ENCODE measurements at regions not wholly inside any gene's neighbourhood (a gene's known extent, or its start where the extent isn't known, plus 50 kb on each side); places are given as distances from the start of the nearest gene placed in this dataset.
"Not testable (repeated sequence)": the region's sequence is repeated elsewhere in the genome, so short reads cannot be mapped to it uniquely, and the experiment has no call there.

GRCh38 chrX:87098477-87098876, 419.1 kb upstream of the KLHL4 start:
- no peak for DNase-seq (ENCODE audit: low read depth, low spot score)

GRCh38 chrX:87105131-87105530, 412.5 kb upstream of the KLHL4 start:
- DNase-seq (ENCODE audit: low read depth, low spot score): no peak

- no peak for DNase-seq (ENCODE audit: low read depth, low spot score)
These were observed 407.5 kb upstream of the KLHL4 start for GRCh38 chrX:87110142-87110541.

- DNase-seq (ENCODE audit: low read depth, low spot score): no peak
These were observed 376.7 kb upstream of the KLHL4 start for GRCh38 chrX:87140800-87141483.

GRCh38 chrX:87160435-87161010, 357.1 kb upstream of the KLHL4 start:
- DNase-seq (ENCODE audit: low read depth, low spot score): no peak

GRCh38 chrX:87167841-87168240, 349.8 kb upstream of the KLHL4 start:
- no peak for DNase-seq (ENCODE audit: low read depth, low spot score)

GRCh38 chrX:87178009-87178408, 339.6 kb upstream of the KLHL4 start:
- not testable (repeated sequence) for DNase-seq (ENCODE audit: low read depth, low spot score)

Measured in iPS DF 19.7 (cell line).